ENCODE measurements at regions not wholly inside any gene's neighbourhood (a gene's known extent, or its start where the extent isn't known, plus 50 kb on each side); places are given as distances from the start of the nearest gene placed in this dataset.

GRCh38 chr10:27446091-27446918, 57.8 kb upstream of the RAB18 start:
- Histone ChIP-seq H3K4me1 (no peaks in the 10 kb centered on the region), H3K36me3 (no peaks in the 10 kb centered on the region), H3K27me3 (no peaks in the 10 kb centered on the region), H3K4me3 (no peak overlapping the region), H3K27ac (no peak overlapping the region), H3K9me3 (no peaks in the 10 kb centered on the region)
- TF ChIP-seq CTCF (IDR thresholded peaks at IDR 0.05) (peak; percentile 16 to 49 (median 35)), POLR2AphosphoS5 (IDR thresholded peaks at IDR 0.05) (no peak), EP300 (IDR thresholded peaks at IDR 0.05) (no peak), POLR2A (IDR thresholded peaks at IDR 0.05) (no peak)
- DNase-seq, result no peak
- peak in 1 of 2 donors; percentile 56 for ATAC-seq (ENCODE audit: low FRiP score in 2 of 2)
- 7 to 8% methylated on average over 5 of the region's 5 CpGs for whole genome bisulfite sequencing, 2 donors

- Histone ChIP-seq H3K36me3 (no peaks in the 10 kb centered on the region), H3K27ac (no peak overlapping the region), H3K9me3 (no peaks in the 10 kb centered on the region), H3K4me3 (no peak overlapping the region), H3K27me3 (no peaks in the 10 kb centered on the region), H3K4me1 (no peaks in the 10 kb centered on the region)
- 61 to 79% methylated on average over 5 of the region's 5 CpGs for WGBS, 2 donors
- no peak for DNase-seq
- TF ChIP-seq CTCF (IDR thresholded peaks at IDR 0.05), result no peak
- TF ChIP-seq POLR2AphosphoS5 (IDR thresholded peaks at IDR 0.05), result no peak
- no peak for ATAC-seq (ENCODE audit: low FRiP score in 2 of 2)
Observed at GRCh38 chr10:27445070-27445469, 59.0 kb upstream of the RAB18 start.

GRCh38 chr10:27440478-27440877, 63.6 kb upstream of the RAB18 start:
- Histone ChIP-seq H3K9me3 (no peaks in the 10 kb centered on the region), H3K27me3 (no peaks in the 10 kb centered on the region), H3K4me3 (no peak overlapping the region), H3K36me3 (no peaks in the 10 kb centered on the region), H3K4me1 (no peaks in the 10 kb centered on the region), H3K27ac (no peak overlapping the region)
- ATAC-seq (ENCODE audit: low FRiP score in 2 of 2) (no peak), DNase-seq (no peak)
- TF ChIP-seq CTCF (IDR thresholded peaks at IDR 0.05), result no peak
- TF ChIP-seq POLR2AphosphoS5 (IDR thresholded peaks at IDR 0.05), result no peak
- TF ChIP-seq POLR2A (IDR thresholded peaks at IDR 0.05), result no peak
- no peak for TF ChIP-seq EP300 (IDR thresholded peaks at IDR 0.05)
- 36 to 49% methylated on average over 2 of the region's 2 CpGs for WGBS, 2 donors

DNA sequence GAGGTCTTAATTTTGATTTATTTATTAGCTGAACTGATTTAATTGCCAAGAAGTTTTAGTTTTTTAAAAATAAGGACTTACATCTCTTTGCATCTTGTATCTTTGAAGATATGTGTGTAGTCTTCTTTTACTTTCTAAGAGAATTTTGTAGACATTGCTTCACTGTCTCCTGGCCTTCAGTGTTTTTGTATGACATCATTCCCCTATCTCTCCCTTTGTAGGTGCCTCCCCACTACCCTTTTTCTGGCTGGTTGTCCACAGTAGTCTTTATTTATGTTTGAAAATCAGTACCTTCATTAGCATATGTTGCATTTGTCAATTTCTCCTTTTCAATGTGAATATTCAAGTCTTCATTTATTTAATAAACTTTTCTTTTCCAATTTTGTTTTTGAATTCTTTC, 64.1 kb upstream of the RAB18 start:
- no peak overlapping the region for H3K4me3 ChIP-seq
- H3K9me3 ChIP-seq, result no peaks in the 10 kb centered on the region
- H3K27ac ChIP-seq, result no peak overlapping the region
- no peak for ATAC-seq (ENCODE audit: low FRiP score in 2 of 2)
- H3K36me3 ChIP-seq, result no peaks in the 10 kb centered on the region
- DNase-seq, result no peak
- no peaks in the 10 kb centered on the region for H3K4me1 ChIP-seq
- TF ChIP-seq EP300 (IDR thresholded peaks at IDR 0.05) (no peak), CTCF (IDR thresholded peaks at IDR 0.05) (no peak), POLR2A (IDR thresholded peaks at IDR 0.05) (no peak), POLR2AphosphoS5 (IDR thresholded peaks at IDR 0.05) (no peak)
- H3K27me3 ChIP-seq, result no peaks in the 10 kb centered on the region

GRCh38 chr10:27439101-27439500, 65.0 kb upstream of the RAB18 start:
- H3K36me3 ChIP-seq, result no peaks in the 10 kb centered on the region
- DNase-seq, result no peak
- WGBS, 2 donors, result 58 to 86% methylated on average over 1 of the region's 1 CpG
- ATAC-seq (ENCODE audit: low FRiP score in 2 of 2), result no peak
- H3K27ac ChIP-seq, result no peak overlapping the region
- no peak overlapping the region for H3K4me3 ChIP-seq
- no peak for TF ChIP-seq EP300 (IDR thresholded peaks at IDR 0.05)
- TF ChIP-seq CTCF (IDR thresholded peaks at IDR 0.05), result no peak
- TF ChIP-seq POLR2A (IDR thresholded peaks at IDR 0.05), result no peak
- TF ChIP-seq POLR2AphosphoS5 (IDR thresholded peaks at IDR 0.05), result no peak
- no peaks in the 10 kb centered on the region for H3K27me3 ChIP-seq
- H3K9me3 ChIP-seq, result no peaks in the 10 kb centered on the region
- H3K4me1 ChIP-seq, result no peaks in the 10 kb centered on the region
